ENCODE measurements at regions not wholly inside any gene's neighbourhood (a gene's known extent, or its start where the extent isn't known, plus 50 kb on each side); places are given as distances from the start of the nearest gene placed in this dataset.
"Not testable (repeated sequence)": the region's sequence is repeated elsewhere in the genome, so short reads cannot be mapped to it uniquely, and the experiment has no call there.

DNA sequence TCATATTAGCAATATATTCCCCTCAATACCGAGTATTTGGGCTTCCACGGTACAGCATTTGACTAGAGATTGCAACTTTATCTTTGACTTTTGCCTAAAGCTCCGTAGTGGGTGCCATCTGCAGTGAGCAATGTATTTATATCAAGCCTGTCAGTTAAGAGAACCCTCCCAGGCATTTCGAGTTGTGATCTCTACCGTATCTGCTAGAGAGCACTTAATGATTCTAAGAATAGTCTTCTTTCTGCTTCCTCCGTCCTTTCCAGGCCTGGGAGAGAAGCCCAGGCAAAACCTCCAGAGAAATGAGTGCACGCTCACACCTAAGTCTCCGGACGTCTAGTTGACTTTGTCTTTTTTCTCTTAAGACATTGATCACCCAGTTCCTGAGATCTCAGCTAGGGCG, 210.6 kb downstream of the KLF6 start:
- DNase-seq (ENCODE audit: low read depth in 2 of 2), result no peak

DNA sequence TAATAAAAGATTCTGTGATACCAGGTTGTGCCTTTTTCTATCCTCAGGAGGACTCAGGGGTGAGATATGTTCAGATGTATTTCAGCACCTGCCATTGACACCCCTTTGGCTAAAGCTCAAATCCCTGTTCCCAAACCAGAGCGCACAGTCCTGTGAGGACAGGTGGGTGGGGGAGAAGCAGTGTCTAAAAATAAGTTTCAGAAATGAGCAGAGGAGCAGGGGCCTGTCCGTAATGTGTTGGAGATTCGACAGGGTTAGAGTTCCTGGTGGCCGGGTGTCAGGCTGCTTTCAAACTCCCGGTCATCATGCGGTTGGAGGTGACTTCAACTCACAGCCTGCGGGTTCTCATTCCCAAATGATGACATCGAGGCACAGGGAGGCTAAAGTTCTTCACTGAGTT, 211.5 kb downstream of the KLF6 start:
- no peak for DNase-seq (ENCODE audit: low read depth in 2 of 2)

DNA sequence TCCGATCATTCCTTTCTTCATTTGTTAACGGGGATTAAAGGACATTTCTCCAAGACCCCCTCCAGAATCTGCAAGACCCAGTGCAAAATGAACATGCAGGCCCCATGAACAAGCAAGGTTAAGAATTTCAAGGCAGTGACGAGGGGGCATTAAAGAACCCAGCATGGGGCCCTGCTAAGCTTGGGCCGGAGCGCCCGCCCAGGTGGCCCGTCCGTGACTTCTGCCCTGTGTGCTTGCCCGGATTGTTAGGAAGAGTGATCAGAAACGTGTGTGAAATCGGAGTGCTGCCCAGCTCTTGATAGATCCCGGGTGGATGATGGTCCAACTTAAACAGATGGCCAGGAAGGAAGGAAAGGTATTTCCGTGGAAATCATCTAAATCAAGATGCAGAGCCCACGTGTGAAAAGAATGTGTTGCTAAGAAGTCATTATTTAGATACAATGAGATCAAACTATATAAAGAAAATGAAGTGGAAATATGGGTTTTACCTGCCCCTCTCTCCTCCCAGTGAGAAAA, 213.6 kb downstream of the KLF6 start:
- DNase-seq (ENCODE audit: low read depth in 2 of 2), result no peak

DNA sequence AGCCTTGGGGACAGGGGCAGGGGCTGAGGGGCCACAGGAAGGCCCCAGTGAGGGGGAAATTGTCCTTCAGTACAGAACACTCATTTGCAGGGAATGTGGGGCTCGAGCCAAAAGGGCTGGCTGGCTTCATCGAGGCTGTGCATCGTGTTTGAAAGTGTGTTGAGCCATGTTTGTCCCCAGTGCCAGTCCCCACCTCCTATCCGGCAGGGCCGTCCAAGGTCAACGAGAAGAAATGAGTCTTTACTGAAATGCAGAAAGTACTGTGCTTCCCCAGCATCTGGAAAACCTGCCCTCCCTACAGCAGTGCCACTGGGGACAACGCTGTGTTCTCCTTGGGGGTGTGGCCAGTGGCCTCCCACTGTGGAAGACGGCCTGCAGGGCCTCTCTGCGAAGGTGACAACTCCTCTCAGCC, 214.1 kb downstream of the KLF6 start:
- no peak for DNase-seq (ENCODE audit: low read depth in 2 of 2)

DNA sequence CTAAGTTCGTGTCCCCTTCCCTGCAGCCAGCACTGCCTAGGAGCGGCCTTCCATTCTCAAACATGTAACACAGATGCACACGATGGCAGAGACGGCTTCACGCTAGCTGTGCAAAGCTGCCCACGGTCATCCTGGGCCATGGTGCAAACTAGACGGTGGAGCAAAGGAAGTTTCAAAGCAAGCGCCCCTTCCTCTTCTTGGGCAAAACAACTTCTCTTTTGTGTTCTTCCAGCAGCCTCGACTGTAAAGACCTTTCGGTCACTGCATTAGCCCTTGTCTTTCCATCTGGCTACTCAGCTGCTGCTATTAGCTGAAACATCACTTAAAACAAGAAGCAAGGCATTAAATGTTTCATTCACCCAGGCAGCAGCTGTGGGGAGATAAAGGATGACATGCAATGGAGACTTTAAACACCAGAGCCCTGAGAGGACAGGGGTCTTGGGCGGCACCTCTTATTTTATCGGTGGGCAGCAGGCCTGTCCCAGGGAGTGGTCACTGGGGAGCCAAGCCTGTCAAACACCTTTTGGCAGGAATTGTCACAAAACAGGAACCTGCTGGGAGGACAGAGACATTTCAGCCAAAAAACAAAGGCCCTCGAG, 214.8 kb downstream of the KLF6 start:
- no peak for DNase-seq (ENCODE audit: low read depth in 2 of 2)

DNA sequence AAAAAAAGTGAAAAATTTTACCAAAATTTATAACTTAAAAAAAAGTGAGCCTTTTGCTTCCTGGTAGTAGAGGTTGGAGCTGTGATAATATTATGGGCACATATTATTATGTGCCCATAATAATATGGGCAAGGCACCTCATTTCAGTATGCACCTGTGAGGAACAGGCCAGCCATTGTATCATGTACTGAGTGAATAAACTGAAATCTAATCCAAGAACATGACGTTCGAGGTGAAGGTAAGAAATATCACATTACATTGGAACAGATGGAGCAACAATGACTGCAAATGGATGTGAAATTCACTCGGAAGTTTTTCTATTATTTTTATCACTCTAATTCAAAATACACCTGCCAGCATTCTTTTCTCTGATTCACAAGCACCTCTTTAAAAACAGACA, 216.0 kb downstream of the KLF6 start:
- DNase-seq (ENCODE audit: low read depth in 2 of 2), result no peak

DNA sequence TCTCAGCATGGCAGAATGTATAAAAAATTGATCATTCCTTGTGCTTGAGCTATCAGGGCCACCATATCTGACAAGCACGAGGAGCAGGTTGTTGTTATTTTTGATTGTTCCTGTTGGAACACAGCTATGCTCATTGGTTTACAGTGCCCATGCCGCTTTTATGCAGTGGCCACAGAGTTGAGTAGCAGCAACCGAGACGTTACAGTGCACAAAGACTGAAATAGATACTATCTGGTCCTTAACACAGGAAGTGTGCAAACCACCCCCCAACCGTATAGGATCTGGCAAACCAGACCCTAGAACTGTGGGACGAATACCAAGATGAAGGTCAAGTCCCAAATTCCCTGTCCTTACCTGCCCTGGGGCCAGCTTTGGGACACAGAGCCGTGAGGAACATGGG, 216.6 kb downstream of the KLF6 start:
- DNase-seq (ENCODE audit: low read depth in 2 of 2), result no peak

DNA sequence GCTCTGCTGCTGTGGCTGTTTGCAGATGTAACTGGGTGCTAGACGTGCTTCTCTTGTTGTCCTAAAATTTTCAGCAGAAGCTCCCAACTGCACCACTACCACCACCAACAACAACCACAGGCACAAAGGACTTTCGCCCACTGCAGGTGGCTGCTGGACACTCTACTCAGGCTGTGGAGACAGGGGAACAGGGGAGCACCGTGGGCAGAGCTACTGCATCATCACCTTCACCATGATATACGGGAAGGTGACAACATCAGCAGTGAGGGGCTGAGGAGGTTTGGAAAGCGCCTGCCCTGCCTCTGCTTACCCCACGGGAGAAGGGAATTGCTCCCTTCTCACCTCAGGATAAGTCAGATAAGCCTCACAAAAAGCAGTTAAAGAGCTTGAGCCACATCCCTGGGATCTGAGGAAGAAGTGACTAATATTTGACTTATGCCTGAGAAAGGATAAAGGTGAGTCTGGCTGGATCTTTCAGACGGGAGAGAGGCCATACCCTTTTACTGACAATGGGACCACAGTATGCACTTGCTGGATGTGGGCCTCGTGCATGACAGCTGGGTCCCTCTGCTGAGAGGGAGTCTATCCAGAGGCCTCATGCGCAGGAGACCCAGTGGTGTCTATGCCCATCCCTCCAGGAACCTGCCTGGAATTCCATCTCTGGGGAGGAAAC, 217.6 kb downstream of the KLF6 start:
- no peak for DNase-seq (ENCODE audit: low read depth in 2 of 2)

DNA sequence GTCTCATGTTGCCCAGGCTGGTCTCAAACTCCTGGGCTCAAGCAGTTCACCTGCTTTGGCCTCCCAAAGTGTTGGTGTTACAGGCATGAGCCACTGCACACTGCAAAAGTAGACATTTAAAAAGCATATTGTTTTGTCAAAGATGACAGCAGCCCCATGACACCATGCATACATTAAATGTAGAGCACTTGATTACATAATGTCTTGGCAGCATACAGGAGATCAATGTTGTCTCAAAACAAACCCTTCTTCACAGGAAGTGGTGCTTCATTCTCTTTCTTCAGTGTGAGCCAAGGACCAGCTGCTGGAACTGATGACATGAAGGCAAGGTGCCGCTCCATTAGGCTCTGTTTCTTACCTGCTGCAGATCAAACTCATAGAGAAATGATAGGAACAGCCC, 218.4 kb downstream of the KLF6 start:
- no peak for DNase-seq (ENCODE audit: low read depth in 2 of 2)

DNA sequence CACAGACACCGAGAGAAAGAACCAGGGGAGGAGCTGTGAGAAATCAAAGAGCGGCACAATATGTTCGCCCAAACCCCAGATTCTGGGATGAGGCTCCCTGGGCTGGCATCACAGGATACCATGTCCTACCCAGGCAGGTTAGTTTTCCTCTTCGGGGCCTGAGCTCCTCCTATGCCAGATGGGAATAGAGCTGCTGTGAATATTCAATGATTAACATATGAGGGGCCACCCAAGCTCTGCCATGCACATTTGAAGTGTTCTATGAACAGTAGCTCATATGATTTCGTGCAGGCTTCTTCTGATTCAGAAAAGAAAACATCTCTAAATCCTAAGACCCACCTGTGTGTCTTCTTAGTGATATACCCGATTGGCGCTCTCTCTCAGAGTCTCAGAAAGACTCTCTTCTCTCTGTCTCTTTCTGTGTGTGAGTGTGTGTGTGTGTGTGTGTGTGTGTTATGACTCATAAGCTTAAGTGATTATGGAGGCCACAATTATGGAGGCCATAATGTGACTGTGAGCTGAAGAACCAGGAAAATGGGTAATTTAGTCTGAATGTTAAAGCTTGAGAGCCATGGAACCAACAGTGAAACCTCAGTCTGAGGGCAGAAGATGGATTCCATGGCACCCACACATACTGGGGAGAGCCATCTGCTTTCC, 220.5 kb downstream of the KLF6 start:
- no peak for DNase-seq (ENCODE audit: low read depth in 2 of 2)

DNA sequence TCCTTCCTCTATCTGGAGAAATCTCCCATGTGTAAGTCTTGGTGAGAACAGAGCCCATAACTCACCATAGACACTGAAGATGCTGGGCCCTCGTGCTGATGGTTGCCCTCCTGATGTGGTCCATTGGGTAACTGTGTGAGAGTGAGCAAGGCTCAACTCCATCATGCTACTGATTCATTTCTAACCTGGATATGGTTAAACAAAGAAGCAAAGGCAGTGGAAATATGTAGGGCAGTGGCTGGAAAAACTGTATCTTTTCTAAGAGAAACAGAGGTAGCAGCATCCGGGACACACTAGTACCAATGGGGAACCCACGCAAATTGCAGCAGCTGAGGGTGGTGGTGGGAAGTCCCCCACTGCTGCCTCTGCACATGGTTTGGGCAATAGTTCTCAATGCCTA, 221.7 kb downstream of the KLF6 start:
- no peak for DNase-seq (ENCODE audit: low read depth in 2 of 2)

DNA sequence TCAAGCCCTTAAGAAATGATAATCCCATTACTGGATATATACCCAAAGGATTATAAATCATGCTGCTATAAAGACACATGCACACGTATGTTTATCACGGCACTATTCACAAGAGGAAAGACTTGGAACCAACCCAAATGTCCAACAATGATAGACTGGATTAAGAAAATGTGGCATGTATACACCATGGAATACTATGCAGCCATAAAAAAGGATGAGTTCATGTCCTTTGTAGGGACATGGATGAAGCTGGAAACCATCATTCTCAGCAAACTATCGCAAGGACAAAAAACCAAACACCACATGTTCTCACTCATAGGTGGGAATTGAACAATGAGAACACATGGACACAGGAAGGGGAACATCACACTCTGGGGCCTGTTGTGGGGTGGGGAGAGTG, 224.4 kb downstream of the KLF6 start:
- not testable (repeated sequence) for DNase-seq (ENCODE audit: low read depth in 2 of 2)

DNA sequence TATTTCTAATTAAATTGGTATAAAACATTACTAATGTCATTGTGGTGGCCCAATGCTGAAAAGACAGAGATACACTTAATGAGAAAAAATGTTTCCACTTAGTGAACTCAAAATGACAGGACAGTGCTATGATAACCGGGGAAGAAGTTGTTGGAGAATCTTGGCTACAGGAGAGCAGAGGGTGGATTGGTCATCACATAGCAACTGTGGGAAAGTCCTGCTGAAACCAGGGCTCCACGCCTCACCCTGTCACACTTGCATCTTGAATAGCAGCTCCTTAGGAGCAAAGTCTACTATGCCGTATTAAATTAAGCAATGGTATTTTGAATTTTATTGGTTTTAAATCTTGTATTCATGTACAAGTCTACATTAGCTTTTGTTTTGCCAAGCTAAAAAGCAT, 225.5 kb downstream of the KLF6 start:
- no peak for DNase-seq (ENCODE audit: low read depth in 2 of 2)

DNA sequence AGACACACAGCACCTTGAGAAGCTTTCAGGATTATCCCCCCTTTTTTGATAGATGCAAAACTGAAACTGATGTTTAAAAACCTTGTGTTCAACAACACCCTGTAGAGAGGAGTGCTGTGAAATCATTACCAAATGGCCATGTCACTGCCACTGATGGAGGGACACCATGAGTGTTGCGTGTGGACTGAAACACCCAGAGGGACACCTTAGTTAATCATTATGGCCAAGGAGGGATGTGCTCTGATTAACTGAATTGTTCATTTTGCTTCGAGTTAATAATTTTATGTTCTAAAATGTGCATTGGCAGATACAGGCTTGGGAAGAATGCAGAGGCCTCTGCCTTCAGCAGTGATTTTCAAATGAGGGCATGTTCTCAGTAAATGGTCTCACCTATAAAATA, 226.0 kb downstream of the KLF6 start:
- DNase-seq (ENCODE audit: low read depth in 2 of 2), result no peak

DNA sequence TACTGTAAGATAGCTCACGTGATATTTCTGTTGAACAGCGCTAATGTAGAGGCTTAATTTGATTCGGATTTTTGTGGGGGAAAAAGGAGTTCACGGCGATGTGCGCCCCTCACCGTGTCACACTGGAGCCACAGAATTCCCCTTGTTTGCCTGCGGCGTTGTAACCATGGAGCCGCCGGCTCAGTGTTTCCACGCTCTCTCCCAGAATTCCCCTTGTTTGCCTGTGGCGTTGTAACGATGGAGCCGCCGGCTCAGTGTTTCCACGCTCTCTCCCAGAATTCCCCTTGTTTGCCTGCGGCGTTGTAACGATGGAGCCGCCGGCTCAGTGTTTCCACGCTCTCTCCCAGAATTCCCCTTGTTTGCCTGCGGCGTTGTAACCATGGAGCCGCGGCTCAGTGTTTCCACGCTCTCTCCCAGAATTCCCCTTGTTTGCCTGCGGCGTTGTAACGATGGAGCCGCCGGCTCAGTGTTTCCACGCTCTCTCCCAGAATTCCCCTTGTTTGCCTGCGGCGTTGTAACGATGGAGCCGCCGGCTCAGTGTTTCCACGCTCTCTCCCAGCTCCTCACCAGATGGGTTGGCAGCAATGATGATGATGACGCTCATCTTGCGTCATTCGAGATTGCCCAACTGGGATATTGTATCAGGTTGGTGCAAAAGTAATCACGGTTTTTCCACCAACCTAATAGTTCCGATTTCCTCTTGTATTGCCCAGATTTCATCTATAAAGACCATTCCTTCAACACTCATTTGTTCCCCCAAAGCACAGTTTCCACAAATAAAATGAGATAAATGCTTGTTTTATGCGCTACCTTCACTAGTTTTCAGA, 228.6 kb downstream of the KLF6 start:
- DNase-seq (ENCODE audit: low read depth in 2 of 2), result not testable (repeated sequence)

DNA sequence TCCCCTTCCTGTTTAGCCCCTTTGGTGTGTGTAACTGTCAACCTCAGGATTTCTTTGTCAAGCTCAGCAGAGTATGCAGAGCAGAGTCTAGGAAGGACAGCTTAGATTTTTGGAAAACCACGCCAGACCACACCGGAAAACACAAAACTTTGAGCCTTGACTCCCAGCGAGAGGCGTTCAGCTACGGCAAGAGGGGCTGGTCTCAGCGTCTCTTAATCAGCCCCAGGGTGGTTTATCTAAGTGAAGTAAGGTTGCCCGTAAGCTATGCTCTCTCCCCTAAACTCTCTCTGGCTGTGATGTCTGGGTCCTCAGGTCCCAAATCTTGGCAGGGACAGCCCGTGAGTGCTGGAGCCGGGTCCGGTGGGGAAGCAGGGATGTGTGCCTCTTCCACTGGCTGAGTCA, 230.9 kb downstream of the KLF6 start:
- DNase-seq (ENCODE audit: low read depth in 2 of 2), result no peak

DNA sequence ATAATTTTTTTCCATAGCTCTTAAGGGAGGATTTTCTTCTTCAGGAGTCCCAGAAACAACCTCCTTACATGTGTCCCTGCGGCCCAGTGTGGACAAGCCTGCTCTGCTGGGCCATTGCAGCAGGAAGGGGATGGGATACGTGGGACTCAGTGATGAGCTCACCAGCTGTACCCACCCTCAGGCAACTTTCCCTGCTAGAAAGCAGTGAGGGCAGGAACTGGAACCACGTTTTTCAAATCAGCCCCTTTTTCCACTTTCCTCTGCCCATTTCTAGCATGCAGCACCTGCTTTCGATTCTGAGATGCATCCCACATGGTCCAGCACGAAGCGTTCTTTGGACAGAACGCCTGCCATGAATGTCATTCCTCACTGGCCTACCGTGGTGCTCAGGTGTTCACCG, 232.7 kb downstream of the KLF6 start:
- DNase-seq (ENCODE audit: low read depth in 2 of 2), result no peak

DNA sequence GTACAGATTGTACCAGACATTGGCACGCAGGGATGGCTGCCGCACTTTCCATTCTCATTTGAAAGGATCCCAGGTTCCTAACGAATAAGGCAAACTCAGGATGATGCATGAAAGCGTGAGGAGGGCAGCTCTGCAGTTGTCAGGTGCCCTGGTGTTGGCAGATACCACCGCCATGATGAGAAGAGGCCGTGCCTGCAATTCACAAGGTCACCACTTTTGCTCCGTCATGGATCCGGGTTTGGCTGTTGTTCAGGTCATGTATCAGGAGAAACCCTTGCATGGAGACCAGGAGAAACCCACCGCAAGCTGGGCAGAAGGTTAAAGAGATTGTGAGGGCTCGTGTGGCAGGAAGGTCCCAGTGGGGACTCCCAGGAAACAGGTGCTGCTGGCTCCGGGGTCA, 233.2 kb downstream of the KLF6 start:
- DNase-seq (ENCODE audit: low read depth in 2 of 2), result no peak

DNA sequence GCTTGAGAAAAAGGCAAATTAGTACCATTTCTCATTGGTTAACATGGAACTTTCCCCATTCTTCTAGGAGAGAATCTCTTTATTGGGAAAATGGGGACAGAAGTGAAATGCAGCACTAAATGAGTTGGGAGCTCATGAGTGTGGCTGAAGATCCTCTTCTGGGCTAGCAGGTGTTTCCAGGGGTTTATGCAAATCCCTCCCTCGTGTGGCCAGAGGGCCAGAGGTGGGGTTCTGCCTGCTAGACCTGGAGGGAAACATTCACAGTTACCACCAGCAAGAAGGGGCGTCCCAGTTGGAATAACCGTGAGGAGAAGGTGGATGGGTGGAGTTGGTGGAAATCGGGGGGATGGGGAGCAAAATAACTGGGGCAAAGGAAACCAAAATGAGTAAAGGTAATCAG, 235.9 kb downstream of the KLF6 start:
- no peak for DNase-seq (ENCODE audit: low read depth in 2 of 2)

DNA sequence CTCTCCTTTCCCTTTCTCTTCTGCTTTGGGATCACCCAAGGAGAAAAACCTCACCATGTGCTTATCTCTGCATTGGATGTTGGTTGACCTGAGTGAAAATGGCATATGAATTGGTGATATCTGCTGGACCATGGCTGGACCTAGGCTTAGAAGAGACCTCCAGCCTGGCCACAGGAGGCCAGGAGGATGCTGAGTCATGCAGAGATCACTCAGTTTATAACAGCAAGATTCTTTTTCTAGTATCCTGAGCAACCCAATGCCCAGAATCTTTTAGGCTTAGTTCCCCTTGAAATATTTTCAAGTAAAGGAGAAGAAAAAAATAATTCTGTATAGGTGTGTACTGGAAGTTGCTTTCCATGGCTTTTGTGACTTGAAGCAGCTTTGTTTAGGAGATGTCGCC, 236.3 kb downstream of the KLF6 start:
- no peak for DNase-seq (ENCODE audit: low read depth in 2 of 2)

DNA sequence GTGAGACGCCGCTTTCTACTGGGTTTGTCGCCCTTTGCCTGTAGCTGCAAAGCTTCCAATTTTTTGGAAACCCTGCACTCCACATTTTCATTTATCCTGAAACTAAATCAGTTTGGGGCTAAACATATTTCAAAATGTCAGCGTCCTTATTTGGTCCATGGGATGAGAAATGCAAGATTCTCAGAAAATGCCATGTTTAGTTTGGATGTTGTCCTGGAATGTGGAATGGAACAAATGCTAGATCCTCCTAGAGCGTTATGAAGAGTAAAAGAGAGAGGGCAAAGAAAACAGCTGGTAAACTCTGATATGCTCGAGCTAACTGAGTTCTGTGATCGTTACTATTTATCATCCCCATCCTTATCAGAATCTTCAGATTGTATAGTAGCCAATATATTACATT, 236.9 kb downstream of the KLF6 start:
- no peak for DNase-seq (ENCODE audit: low read depth in 2 of 2)

DNA sequence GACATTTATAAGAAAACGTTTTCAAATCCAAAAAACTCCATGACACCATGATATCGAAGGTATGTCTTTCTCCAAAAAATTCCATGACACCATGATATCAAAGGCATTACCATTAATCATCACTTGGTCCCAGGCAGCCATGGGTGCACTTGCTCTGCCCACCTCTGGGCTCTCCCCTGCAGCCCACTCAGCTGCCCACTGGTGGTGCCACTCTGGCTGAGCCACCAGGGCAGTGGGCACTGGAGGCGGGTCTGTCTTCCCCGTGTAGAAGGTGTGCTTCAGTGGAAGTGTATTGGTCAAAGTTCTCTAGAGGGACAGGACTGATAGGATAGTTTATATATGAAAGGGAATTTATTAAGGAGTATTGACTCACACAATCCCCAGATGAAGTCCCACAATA, 240.4 kb downstream of the KLF6 start:
- no peak for DNase-seq (ENCODE audit: low read depth in 2 of 2)

Measured in fibroblast of skin of left biceps (primary cell).